HG03196 (cell line): ENCODE measurements at regions not wholly inside any gene's neighbourhood (a gene's known extent, or its start where the extent isn't known, plus 50 kb on each side); places are given as distances from the start of the nearest gene placed in this dataset.

ENCODE experiments used
- ATAC-seq: cut with Tn5 transposase; IDR thresholded peaks from one replicate; pipeline ENCODE4 v1.9.1; 2021; ENCODE audit not compliant: unreplicated experiment

GRCh38 chr7:41193738-41194282, 509.1 kb downstream of the INHBA start:
- ATAC-seq, result no peak

- ATAC-seq, result no peak
Measured at GRCh38 chr7:41190581-41190980, 512.3 kb downstream of the INHBA start.

- ATAC-seq, result no peak
Measured at GRCh38 chr7:41189866-41190265, 513.0 kb downstream of the INHBA start.

- no peak for ATAC-seq
Measured at GRCh38 chr7:41188163-41189130, 514.4 kb downstream of the INHBA start.

- no peak for ATAC-seq
Measured at GRCh38 chr7:41187322-41187721, 515.6 kb downstream of the INHBA start.

GRCh38 chr7:41185851-41186250, 517.0 kb downstream of the INHBA start:
- no peak for ATAC-seq

GRCh38 chr7:41183741-41184140, 519.1 kb downstream of the INHBA start:
- ATAC-seq, result no peak

GRCh38 chr7:41182782-41183181, 520.1 kb downstream of the INHBA start:
- ATAC-seq, result no peak

- no peak for ATAC-seq
Measured at GRCh38 chr7:41175435-41175834, 527.5 kb downstream of the INHBA start.

GRCh38 chr7:41174521-41174920, 528.4 kb downstream of the INHBA start:
- no peak for ATAC-seq

GRCh38 chr7:41170466-41170865, 532.4 kb downstream of the INHBA start:
- ATAC-seq, result no peak

- ATAC-seq, result no peak
Measured at GRCh38 chr7:41169317-41169716, 533.6 kb downstream of the INHBA start.

GRCh38 chr7:41167836-41168235, 535.1 kb downstream of the INHBA start:
- no peak for ATAC-seq

- no peak for ATAC-seq
Measured at GRCh38 chr7:41164440-41164839, 538.5 kb downstream of the INHBA start.

- ATAC-seq, result no peak
Measured at GRCh38 chr7:41163991-41164390, 538.9 kb downstream of the INHBA start.

- ATAC-seq, result no peak
Measured at GRCh38 chr7:41162612-41163011, 540.3 kb downstream of the INHBA start.

- ATAC-seq, result no peak
Measured at GRCh38 chr7:41161041-41161587, 541.8 kb downstream of the INHBA start.

- ATAC-seq, result no peak
Measured at GRCh38 chr7:41156268-41156667, 546.6 kb downstream of the INHBA start.

GRCh38 chr7:41153268-41153667, 549.6 kb downstream of the INHBA start:
- no peak for ATAC-seq

GRCh38 chr7:41152179-41152678, 550.7 kb downstream of the INHBA start:
- no peak for ATAC-seq

- ATAC-seq, result no peak
Measured at GRCh38 chr7:41149576-41149975, 553.3 kb downstream of the INHBA start.

GRCh38 chr7:41148521-41148951, 554.4 kb downstream of the INHBA start:
- no peak for ATAC-seq
